ENCODE measurements at regions not wholly inside any gene's neighbourhood (a gene's known extent, or its start where the extent isn't known, plus 50 kb on each side); places are given as distances from the start of the nearest gene placed in this dataset.

DNA sequence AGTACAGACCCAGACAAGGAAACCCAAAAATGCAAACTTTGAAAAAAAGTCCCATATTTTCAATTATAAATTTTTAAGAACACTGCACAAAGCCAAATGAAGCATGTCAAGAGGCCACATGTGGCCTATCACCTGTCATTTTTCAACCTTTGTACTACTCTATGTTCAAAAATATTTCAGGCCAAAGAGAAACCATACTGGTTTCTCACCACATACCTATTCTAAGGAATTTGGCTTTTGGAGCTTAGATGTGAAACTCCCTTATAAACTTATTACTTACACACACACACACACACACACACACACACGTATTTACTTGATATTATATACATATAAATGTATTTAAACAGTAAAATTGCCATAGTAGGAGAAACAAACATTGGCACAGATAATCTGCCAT lies 338.7 kb downstream of the TXNL1 start (continued):
- no peak for TF ChIP-seq ZNF518B (CRISPR knock-in tag; IDR thresholded peaks at IDR 0.05)
- no peak for TF ChIP-seq ZNF347 (CRISPR knock-in tag; IDR thresholded peaks at IDR 0.05; ENCODE audit: low read depth)
- TF ChIP-seq ZNF695 (CRISPR knock-in tag; IDR thresholded peaks at IDR 0.05): no peak
- TF ChIP-seq PPARD (CRISPR knock-in tag; IDR thresholded peaks at IDR 0.05): no peak

DNA sequence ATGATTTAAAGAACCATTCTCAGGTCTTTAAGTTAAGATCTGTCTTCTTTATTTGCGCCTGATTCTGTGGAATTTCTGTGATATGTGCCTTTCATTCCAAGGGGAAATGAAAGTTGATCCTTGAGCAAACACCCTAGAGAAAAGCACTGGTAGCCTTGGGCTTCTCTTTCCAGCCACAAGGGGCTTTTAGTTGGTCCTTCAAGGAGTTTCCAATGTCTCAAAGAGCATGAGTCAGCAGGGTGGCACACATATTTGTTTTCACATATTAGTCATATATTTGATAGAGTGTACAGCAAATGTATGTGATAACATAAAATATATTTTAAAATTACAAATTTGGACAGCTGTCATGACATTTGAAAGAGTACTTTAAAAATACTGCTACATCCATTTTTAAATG lies 339.5 kb downstream of the TXNL1 start:
- Histone ChIP-seq H3K9me1 (ENCODE audit: control insufficient read depth, insufficient read depth, low read length) (no peaks in the 10 kb centered on the region), H4K20me1 (replicated peaks; ENCODE audit: control insufficient read depth, insufficient read depth, low read length) (no peaks in the 10 kb centered on the region), H3K36me3 (ENCODE audit: control insufficient read depth, insufficient read depth, low read length) (no peaks in the 10 kb centered on the region), H3K79me2 (ENCODE audit: control insufficient read depth, insufficient read depth, low read length) (no peaks in the 10 kb centered on the region), H3K4me3 (no peak overlapping the region), H3K9me3 (replicated peaks; ENCODE audit: control insufficient read depth, insufficient read depth, low read depth, low read length) (no peaks in the 10 kb centered on the region), H3K4me1 (replicated peaks in 1 of 2; ENCODE audit: control insufficient read depth in 2 of 2, insufficient read depth in 2 of 2, low read length in 2 of 2) (no peaks in the 10 kb centered on the region), H3K27me3 (ENCODE audit: control insufficient read depth in 2 of 2, insufficient read depth in 2 of 2, low read length in 2 of 2) (0 out of 5 replicates have a peak, but pooled peaks cover 0 to 5% of the 10 kb centered on the region in 2 experiments), H2AFZ (ENCODE audit: low read depth, low read length) (no peak overlapping the region), H3K27ac (ENCODE audit: extremely low read depth, low read depth, low read length) (no peak overlapping the region), H3K9ac (ENCODE audit: insufficient read depth in 1 of 2, low read depth in 2 of 2, low read length in 2 of 2) (no peak overlapping the region), H3K4me2 (ENCODE audit: insufficient read depth, low read length) (no peak overlapping the region)
- in situ Hi-C loops (cut with MboI) (no loop called here), intact Hi-C loops (cut with micrococcal nuclease) (no loop called here)
- TF ChIP-seq TCF7L2 (IDR thresholded peaks at IDR 0.05; ENCODE audit: low read depth, low read length): no peak
- TF ChIP-seq ZNF316 (IDR thresholded peaks at IDR 0.05): peak; percentile 17; the same call in 1 of the 2 replicates
- no peak for TF ChIP-seq CHD1 (IDR thresholded peaks at IDR 0.05; ENCODE audit: low read length)
- TF ChIP-seq NFE2 (IDR thresholded peaks at IDR 0.05; ENCODE audit: low read depth): peak; percentile 44
- 0% methylated on average over 1 of the region's 1 CpG for WGBS (ENCODE audit: insufficient coverage, low coverage, missing lambda C conversion rate)
- DNase-seq (ENCODE audit: extremely low read depth in 1 of 4, low spot score in 3 of 4): peak in 3 of 4 experiments; percentile 1 to 10 (median 10)
- ATAC-seq: no peak
- BruUV-seq (replicated peaks): no TSS peak
- no peak for FAIRE-seq
- ChIA-PET POLR2A (no interaction called here), CTCF (ENCODE audit: low intra/inter-chr PET ratio) (no interaction called here)
